Osteoblast (primary cell): ENCODE measurements at regions not wholly inside any gene's neighbourhood (a gene's known extent, or its start where the extent isn't known, plus 50 kb on each side); places are given as distances from the start of the nearest gene placed in this dataset.
"Not testable (repeated sequence)": the region's sequence is repeated elsewhere in the genome, so short reads cannot be mapped to it uniquely, and the experiment has no call there.

ENCODE experiments used
- DNase-seq: peaks from one replicate; pipeline ENCODE4 v3.0.0; 2011; ENCODE audit warnings: low spot score, mixed read lengths; ENCODE audit not compliant: insufficient read length; ENCODE audit errors: missing footprints
- H2AFZ ChIP-seq: 2 replicates; pipeline ENCODE4 v1.6.0; 2011; ENCODE audit warnings: mild to moderate bottlenecking, low read length
- H3K27ac ChIP-seq: 2 replicates; pipeline ENCODE4 v1.5.1; 2011; ENCODE audit warnings: mild to moderate bottlenecking, low read depth, low read length, moderate library complexity
- H3K27me3 ChIP-seq: 2 replicates; pipeline ENCODE4 v1.6.0; 2012; ENCODE audit warnings: mild to moderate bottlenecking, control low read depth, inconsistent platforms, low read length, moderate library complexity; ENCODE audit not compliant: insufficient read depth
- H3K36me3 ChIP-seq: 2 replicates; pipeline ENCODE4 v1.5.1; 2011; ENCODE audit warnings: mild to moderate bottlenecking, low read length, control low read depth, moderate library complexity; ENCODE audit not compliant: insufficient read depth
- H3K4me1 ChIP-seq: 2 replicates; pipeline ENCODE4 v1.5.1; 2011; ENCODE audit warnings: mild to moderate bottlenecking, low read length, control low read depth, moderate library complexity; ENCODE audit not compliant: insufficient read depth
- H3K4me2 ChIP-seq: 2 replicates; pipeline ENCODE4 v1.6.0; 2011; ENCODE audit warnings: mild to moderate bottlenecking, low read length; ENCODE audit not compliant: insufficient read depth
- H3K4me3 ChIP-seq: fragments of 200-600 bp; sonication (generic); 3 replicates; pipeline ENCODE4 v1.5.1; 2012; ENCODE audit warnings: mild to moderate bottlenecking, low read length, inconsistent platforms; ENCODE audit not compliant: insufficient read depth
- H3K79me2 ChIP-seq: 2 replicates; pipeline ENCODE4 v1.6.0; 2012; ENCODE audit warnings: mild to moderate bottlenecking, low read length, control low read depth, inconsistent platforms; ENCODE audit not compliant: insufficient read depth
- H3K9me3 ChIP-seq: 2 replicates; pipeline ENCODE4 v1.5.1; 2011; ENCODE audit warnings: low read depth, low read length, control low read depth
- H4K20me1 ChIP-seq: 2 replicates; pipeline ENCODE4 v1.6.0; 2012; ENCODE audit warnings: mild to moderate bottlenecking, low read length, control low read depth; ENCODE audit not compliant: insufficient read depth
- TF ChIP-seq, protein P1 (sequence below): IDR thresholded peaks from 2 replicates; pipeline ENCODE4 v1.5.1; 2011; ENCODE audit warnings: mild to moderate bottlenecking, low read depth, low read length, moderate library complexity; ENCODE audit errors: extremely low read depth

DNA sequence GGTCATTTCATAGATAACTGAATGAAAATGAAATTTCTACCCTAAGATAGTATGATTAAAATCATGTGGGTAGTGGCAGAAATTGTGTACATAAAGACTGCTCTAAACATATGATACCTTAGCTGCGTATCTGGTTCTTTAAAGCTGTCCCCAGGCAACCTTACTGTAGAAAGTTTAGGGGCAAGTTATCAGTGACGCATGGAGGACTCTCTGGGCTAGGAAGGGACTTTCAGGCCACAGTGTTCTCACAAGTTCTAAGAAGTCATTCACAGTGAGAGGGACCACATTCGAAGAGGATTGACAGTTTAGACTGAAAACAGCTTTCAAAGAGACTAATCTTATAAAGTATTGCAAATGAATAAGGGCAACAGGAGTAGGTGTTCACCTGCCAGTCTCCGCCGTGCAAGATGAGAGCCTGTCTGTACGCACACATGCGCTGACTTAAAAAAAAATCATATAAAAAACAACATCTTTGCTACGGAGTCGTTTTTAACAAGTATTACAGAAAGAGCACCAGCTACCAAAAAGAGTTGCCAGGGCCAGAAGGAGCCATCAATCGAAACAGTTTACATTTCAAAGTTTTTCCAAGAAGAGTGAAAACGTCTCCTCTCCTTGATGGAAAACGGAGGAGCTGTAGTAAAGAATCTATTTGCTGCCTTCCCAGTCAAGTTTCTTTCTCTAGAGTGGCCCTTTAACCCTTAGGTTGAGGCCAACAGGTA is 146.3 kb downstream of the CETN3 start:
- H3K36me3 ChIP-seq: no peaks in the 10 kb centered on the region
- no peaks in the 10 kb centered on the region for H3K9me3 ChIP-seq
- no peaks in the 10 kb centered on the region for H3K79me2 ChIP-seq
- no peaks in the 10 kb centered on the region for H4K20me1 ChIP-seq
- no peak overlapping the region for H3K4me3 ChIP-seq
- no peaks in the 10 kb centered on the region for H3K27me3 ChIP-seq
- TF ChIP-seq, protein P1, sequence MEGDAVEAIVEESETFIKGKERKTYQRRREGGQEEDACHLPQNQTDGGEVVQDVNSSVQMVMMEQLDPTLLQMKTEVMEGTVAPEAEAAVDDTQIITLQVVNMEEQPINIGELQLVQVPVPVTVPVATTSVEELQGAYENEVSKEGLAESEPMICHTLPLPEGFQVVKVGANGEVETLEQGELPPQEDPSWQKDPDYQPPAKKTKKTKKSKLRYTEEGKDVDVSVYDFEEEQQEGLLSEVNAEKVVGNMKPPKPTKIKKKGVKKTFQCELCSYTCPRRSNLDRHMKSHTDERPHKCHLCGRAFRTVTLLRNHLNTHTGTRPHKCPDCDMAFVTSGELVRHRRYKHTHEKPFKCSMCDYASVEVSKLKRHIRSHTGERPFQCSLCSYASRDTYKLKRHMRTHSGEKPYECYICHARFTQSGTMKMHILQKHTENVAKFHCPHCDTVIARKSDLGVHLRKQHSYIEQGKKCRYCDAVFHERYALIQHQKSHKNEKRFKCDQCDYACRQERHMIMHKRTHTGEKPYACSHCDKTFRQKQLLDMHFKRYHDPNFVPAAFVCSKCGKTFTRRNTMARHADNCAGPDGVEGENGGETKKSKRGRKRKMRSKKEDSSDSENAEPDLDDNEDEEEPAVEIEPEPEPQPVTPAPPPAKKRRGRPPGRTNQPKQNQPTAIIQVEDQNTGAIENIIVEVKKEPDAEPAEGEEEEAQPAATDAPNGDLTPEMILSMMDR: no peak
- no peak for DNase-seq
- H3K4me1 ChIP-seq: no peaks in the 10 kb centered on the region
- H3K27ac ChIP-seq: no peak overlapping the region
- H3K4me2 ChIP-seq: no peak overlapping the region
- no peak overlapping the region for H2AFZ ChIP-seq

DNA sequence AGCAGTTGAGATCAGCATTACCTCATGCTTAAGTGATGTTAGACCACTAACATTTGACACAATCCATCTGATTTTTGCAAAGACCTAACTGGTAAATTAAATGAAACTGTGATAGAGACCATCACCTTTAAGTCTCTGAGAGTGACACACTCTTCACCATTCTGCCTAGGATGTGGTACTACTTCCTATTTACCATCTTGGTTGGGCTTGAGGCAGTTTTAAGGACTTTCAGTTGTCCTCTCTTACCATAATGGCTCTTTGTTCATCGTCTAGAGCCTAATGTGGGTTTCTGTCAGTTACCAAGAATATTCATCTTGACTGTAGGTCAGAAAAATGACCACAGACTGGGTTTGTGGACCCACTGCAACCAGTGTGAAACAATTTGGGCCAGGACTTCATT is 158.1 kb downstream of the CETN3 start:
- Histone ChIP-seq H3K4me1 (no peaks in the 10 kb centered on the region), H3K27me3 (no peaks in the 10 kb centered on the region), H3K36me3 (no peaks in the 10 kb centered on the region), H3K79me2 (no peaks in the 10 kb centered on the region), H4K20me1 (no peaks in the 10 kb centered on the region), H3K4me2 (no peak overlapping the region), H3K4me3 (no peak overlapping the region), H2AFZ (no peak overlapping the region), H3K27ac (no peak overlapping the region), H3K9me3 (no peaks in the 10 kb centered on the region)
- DNase-seq: no peak
- TF ChIP-seq, protein P1: no peak

DNA sequence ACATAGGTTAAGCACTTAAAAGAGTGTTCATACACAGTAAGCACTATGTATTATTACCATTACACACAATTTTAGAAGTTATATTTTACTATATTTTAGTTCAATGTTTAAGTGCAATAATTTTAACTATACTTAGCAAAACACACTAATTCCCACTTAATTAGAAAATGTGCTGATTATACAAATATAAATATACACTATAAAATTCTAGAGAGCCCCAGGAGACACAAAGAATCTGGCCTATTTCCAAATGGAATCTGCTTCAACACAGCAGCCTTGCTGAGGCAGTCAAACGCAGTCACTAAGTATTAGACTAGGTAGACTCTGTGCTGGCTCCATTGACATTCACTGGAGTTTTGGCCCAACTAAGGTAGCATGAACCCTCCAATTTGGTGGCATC is 160.9 kb downstream of the CETN3 start:
- Histone ChIP-seq H2AFZ (no peak overlapping the region), H3K4me2 (no peak overlapping the region), H3K27me3 (no peaks in the 10 kb centered on the region), H3K9me3 (no peaks in the 10 kb centered on the region), H3K36me3 (no peaks in the 10 kb centered on the region), H3K79me2 (no peaks in the 10 kb centered on the region), H4K20me1 (no peaks in the 10 kb centered on the region), H3K4me1 (no peaks in the 10 kb centered on the region), H3K4me3 (no peak overlapping the region), H3K27ac (no peak overlapping the region)
- TF ChIP-seq, protein P1: no peak
- DNase-seq: no peak

DNA sequence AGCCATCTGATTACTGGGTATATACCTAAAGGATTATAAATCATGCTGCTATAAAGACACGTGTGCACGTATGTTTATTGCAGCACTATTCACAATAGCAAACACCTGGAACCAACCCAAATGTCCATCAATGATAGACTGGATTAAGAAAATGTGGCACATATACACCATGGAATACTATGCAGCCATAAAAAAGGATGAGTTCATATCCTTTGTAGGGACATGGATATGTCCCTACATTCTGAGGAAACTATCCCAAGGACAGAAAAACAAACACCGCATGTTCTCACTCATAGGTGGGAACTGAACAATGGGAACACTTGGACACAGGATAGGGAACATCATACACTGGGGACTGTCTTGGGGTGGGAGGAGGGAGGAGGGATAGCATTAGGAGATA is 165.7 kb downstream of the CETN3 start:
- not testable (repeated sequence) for H4K20me1 ChIP-seq, H3K4me2 ChIP-seq, H3K27me3 ChIP-seq, DNase-seq, H3K36me3 ChIP-seq, H3K9me3 ChIP-seq, H3K79me2 ChIP-seq, H3K4me3 ChIP-seq, H2AFZ ChIP-seq, H3K27ac ChIP-seq, H3K4me1 ChIP-seq
